ENCODE measurements at regions not wholly inside any gene's neighbourhood (a gene's known extent, or its start where the extent isn't known, plus 50 kb on each side); places are given as distances from the start of the nearest gene placed in this dataset.

DNA sequence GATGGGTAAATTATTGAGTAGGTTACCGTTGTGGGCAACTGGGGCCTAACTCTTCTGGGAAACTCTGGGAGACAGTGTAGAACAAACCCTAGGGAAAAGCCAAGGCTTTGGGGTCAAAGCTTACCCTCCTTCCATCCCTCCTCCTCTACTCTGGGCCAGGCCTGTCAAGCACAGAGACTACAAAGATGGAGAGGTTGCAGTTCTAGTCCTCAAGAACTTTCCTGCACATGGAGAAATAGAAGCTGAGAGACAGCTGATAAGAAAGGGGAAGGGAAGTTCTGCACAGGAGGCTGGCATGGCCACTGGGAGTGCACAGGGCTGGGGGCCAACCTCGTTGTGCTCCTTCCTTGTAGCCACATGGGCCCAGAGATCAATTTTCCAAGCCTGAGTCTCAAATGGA, 67.2 kb upstream of the ALX4 start:
- H3K9me3 ChIP-seq: peaks cover 0 to 10% (median 0%) of the 10 kb centered on the region in 12 donors
- no peaks in the 10 kb centered on the region for H3K36me3 ChIP-seq
- 77 to 82% (median 79%) methylated on average over 2 of the region's 2 CpGs for WGBS, 4 donors
- ATAC-seq: no peak
- H3K4me3 ChIP-seq: no peak overlapping the region
- H3K27ac ChIP-seq: no peak overlapping the region
- H3K27me3 ChIP-seq: peaks cover 0 to 16% (median 0%) of the 10 kb centered on the region in 9 donors
- TF ChIP-seq POLR2A (IDR thresholded peaks at IDR 0.05): no peak
- TF ChIP-seq, protein P1, sequence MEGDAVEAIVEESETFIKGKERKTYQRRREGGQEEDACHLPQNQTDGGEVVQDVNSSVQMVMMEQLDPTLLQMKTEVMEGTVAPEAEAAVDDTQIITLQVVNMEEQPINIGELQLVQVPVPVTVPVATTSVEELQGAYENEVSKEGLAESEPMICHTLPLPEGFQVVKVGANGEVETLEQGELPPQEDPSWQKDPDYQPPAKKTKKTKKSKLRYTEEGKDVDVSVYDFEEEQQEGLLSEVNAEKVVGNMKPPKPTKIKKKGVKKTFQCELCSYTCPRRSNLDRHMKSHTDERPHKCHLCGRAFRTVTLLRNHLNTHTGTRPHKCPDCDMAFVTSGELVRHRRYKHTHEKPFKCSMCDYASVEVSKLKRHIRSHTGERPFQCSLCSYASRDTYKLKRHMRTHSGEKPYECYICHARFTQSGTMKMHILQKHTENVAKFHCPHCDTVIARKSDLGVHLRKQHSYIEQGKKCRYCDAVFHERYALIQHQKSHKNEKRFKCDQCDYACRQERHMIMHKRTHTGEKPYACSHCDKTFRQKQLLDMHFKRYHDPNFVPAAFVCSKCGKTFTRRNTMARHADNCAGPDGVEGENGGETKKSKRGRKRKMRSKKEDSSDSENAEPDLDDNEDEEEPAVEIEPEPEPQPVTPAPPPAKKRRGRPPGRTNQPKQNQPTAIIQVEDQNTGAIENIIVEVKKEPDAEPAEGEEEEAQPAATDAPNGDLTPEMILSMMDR (IDR thresholded peaks at IDR 0.05): no peak
- DNase-seq: no peak
- H3K4me1 ChIP-seq: peaks cover 0 to 3% (median 0%) of the 10 kb centered on the region in 12 donors
- intact Hi-C loops (cut with DNase I): loop anchor here in 1 of 10 donors (10.0 kb wide), 1 partner anchor 58 kb away; no protein-coding TSS in a partner anchor

DNA sequence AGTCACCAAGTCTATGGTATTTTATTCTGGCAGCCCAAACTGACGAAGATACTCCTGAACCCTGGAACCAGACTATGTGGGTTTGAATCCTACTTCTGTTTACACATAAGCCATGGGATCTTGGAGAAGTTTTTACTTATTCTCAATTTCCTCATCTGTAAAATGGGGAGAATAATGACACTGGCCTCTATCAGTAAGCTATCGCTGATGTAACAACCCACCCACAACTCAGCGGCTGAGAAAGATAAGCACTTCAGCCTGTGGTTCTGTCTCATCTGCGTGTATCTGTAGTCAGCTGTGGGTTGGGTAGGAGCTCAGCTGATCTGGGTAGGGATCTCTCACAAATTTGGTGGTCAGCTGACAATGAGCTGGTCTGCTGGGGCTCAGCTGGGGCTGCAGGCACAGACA, 68.0 kb upstream of the ALX4 start:
- ATAC-seq: no peak
- TF ChIP-seq, protein P1 (IDR thresholded peaks at IDR 0.05): no peak
- TF ChIP-seq POLR2A (IDR thresholded peaks at IDR 0.05): no peak
- Histone ChIP-seq H3K4me1 (peaks cover 0 to 3% (median 0%) of the 10 kb centered on the region in 12 donors), H3K9me3 (peaks cover 0 to 10% (median 0%) of the 10 kb centered on the region in 12 donors), H3K27ac (no peak overlapping the region), H3K27me3 (peaks cover 0 to 17% (median 0%) of the 10 kb centered on the region in 9 donors), H3K36me3 (no peaks in the 10 kb centered on the region), H3K4me3 (no peak overlapping the region)
- no peak for DNase-seq
- WGBS, 4 donors: 87 to 94% (median 90%) methylated on average over 4 of the region's 4 CpGs
- intact Hi-C loops (cut with DNase I): loop anchor here in 1 of 10 donors (10.0 kb wide), 1 partner anchor 57 kb away; no protein-coding TSS in a partner anchor

- peaks cover 0 to 17% (median 0%) of the 10 kb centered on the region in 9 donors for H3K27me3 ChIP-seq
- peaks cover 0 to 10% (median 0%) of the 10 kb centered on the region in 12 donors for H3K9me3 ChIP-seq
- no peak overlapping the region for H3K4me3 ChIP-seq
- no peak for TF ChIP-seq POLR2A (IDR thresholded peaks at IDR 0.05)
- TF ChIP-seq, protein P1 (IDR thresholded peaks at IDR 0.05): no peak
- WGBS, 4 donors: 68 to 77% (median 73%) methylated on average over 10 to 11 of the region's 11 CpGs
- peak in 3 of 4 donors; percentile 66 to 80 (median 71) for ATAC-seq
- no peaks in the 10 kb centered on the region for H3K36me3 ChIP-seq
- intact Hi-C loops (cut with DNase I): loop anchor here in 1 of 10 donors (10.0 kb wide), 1 partner anchor 55 kb away; no protein-coding TSS in a partner anchor
- DNase-seq: peak in 1 of 5 donors; percentile 45
- H3K27ac ChIP-seq: no peak overlapping the region
- H3K4me1 ChIP-seq: peaks cover 0 to 3% (median 0%) of the 10 kb centered on the region in 12 donors
Observed at GRCh38 chr11:44379141-44380008, 69.4 kb upstream of the ALX4 start.

DNA sequence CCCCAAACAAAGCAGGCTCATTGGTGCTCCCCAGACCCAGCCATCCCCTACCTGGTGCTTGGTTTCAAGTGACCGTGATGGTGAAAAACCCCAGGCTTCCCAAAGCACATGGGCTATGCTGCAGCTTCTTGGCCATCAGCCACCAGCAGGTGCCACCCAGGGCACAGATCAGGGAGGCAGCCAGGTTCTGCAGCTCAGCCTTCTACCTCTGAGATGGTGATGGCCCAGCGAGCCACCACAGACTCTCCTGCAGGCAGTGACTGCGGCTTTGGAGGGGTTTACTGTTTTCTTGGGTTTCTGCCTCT, 70.0 kb upstream of the ALX4 start:
- Histone ChIP-seq H3K27me3 (peaks cover 0 to 17% (median 0%) of the 10 kb centered on the region in 9 donors), H3K36me3 (no peaks in the 10 kb centered on the region), H3K27ac (no peak overlapping the region), H3K4me1 (peaks cover 0 to 3% (median 0%) of the 10 kb centered on the region in 12 donors), H3K4me3 (no peak overlapping the region), H3K9me3 (peaks cover 0 to 10% (median 0%) of the 10 kb centered on the region in 12 donors)
- ATAC-seq (no peak), DNase-seq (no peak)
- TF ChIP-seq, protein P1 (IDR thresholded peaks at IDR 0.05): no peak
- no peak for TF ChIP-seq POLR2A (IDR thresholded peaks at IDR 0.05)
- WGBS, 4 donors: 89 to 100% (median 93%) methylated on average over 1 to 3 of the region's 3 CpGs
- intact Hi-C loops (cut with DNase I): no loop called here
